ENCODE measurements at regions not wholly inside any gene's neighbourhood (a gene's known extent, or its start where the extent isn't known, plus 50 kb on each side); places are given as distances from the start of the nearest gene placed in this dataset.

DNA sequence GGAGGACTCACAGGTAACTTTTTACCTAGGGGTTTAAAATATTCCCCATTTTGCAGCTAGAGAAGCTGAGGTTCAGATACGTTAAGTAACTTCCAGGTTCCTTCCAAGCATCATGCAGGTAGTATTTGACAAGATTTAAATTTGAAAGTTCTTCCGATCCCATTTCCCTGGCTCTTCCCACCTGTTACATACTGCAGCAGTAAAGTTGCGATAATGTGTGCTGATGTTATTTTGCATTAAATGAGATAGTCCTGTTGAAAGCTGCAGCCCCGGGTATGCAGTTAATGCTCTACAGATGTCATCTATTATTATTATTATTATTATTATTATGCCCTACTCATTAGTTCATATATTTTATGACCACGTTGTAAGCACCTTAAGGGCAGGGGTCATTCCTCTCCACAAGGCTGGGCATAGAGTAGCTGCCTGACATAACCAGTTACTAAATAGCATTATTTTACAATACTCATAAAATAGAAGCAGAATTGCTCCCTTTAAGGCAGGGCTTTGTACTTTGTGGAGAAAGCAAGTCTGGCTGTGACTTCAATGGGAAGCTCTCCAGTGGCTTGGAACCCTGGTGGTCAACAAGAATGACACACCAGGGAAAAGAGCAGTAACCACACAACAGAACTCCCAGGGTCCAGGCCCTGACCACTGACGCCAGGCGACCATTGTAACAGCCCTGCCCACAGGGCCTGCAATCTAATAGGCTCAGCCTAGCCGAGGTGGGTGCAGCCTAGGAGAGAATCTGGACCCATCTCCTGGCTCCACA lies 90.8 kb upstream of the CALM2 start:
- FAIRE-seq (no peak), DNase-seq (ENCODE audit: insufficient read length, low spot score) (no peak)

DNA sequence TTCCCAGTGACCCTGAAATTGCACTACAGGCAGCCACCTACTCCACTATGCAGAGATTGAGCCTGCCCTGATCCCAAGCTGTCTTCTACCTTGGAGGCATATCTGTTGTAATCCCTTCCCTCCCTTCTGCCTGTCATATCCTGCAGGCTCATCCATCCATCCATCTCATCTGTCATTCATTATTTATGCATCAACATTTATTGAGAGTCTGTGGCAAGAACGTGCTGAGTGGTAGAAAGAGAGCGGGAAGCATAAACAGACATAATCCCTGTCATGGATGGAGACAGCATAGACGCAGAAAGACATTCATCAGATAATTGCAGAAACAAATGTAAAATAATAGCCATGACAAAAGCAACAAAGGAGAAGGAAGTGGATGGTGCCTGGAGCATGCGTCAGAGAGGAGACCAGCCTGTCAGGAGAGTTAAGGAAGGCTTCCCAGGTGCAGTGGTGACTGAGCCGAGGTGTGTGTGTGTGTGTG lies 89.5 kb upstream of the CALM2 start:
- FAIRE-seq, result no peak
- no peak for DNase-seq (ENCODE audit: insufficient read length, low spot score)

DNA sequence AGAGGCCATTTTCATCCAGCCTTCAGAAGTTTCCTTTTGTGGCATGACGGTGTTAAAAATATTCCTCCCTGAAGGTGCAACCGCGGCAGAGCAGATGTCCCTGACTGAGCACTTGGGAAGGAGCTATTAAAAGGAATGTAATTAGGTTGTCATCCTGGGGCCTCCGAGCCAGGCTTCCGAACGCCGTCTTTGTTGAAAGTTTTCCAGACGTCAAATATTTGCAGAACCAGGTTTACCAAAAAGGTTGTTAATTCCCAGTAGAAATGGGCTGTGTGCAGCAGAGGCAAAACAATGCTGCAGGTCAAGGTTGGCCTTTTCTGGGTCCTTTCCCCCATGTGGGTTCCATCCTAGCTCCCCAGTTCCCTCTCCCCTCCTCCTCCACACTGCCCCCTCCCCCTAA lies 88.8 kb upstream of the CALM2 start:
- DNase-seq (ENCODE audit: insufficient read length, low spot score), result no peak
- FAIRE-seq, result no peak

DNA sequence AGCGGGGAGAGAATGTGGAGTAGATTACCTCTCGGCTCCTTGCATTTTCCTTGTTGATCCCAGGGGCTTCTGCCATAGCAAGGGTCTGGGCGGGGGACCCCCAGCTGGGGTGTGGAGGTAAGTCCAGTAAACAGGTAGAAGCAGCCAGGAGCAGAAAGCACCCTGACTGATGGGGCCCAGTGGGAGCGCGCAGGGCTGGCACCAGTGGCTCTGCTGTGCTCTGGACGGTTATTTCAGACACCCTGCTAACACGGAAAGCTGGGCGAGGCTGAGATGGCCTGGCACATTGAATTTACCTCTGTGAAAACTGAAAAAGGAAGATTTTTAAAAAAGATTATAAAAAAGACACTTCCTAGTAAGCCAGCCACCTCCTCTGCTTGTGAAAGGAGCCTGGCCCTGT lies 88.4 kb upstream of the CALM2 start:
- FAIRE-seq (no peak), DNase-seq (ENCODE audit: insufficient read length, low spot score) (no peak)

DNA sequence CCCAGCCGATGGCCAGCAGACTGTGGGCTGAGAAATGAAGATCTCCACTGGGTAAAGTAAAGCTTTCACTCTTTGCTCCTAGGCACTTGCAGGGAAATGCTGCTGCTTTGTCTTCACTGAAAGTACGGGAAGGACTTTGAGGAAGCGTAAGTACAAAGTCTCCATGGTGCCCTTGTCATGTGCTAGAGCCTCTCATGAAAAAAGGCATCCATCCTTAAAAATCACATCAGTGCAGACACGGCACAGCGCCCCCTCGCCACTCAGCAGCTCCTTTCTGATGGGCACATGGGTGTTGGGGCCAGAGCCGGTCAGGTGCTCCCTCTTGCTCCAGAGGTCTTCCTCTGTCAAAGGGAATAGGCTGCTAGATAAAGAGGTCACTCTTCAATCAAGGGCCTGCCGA lies 87.8 kb upstream of the CALM2 start:
- DNase-seq (ENCODE audit: insufficient read length, low spot score), result no peak
- no peak for FAIRE-seq

DNA sequence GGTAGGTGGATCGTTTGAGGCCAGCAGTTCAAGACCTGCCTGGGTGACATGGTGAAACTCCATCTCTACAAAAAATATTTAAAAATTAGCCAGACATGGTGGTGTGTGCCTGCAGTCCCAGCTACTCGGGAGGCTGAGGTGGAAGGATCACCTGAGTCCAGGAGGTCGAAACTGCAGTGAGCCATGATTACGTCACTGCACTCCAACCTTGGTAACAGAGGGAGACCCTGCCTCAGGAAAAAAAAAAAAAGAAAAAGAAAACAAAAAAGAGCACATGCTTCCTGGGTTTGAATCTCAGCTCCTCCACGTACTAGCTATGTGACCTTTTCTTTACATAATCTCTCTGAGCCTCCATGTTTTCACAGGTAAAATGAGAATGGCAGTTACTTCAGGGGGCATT lies 86.3 kb upstream of the CALM2 start:
- FAIRE-seq (no peak), DNase-seq (ENCODE audit: insufficient read length, low spot score) (no peak)

DNA sequence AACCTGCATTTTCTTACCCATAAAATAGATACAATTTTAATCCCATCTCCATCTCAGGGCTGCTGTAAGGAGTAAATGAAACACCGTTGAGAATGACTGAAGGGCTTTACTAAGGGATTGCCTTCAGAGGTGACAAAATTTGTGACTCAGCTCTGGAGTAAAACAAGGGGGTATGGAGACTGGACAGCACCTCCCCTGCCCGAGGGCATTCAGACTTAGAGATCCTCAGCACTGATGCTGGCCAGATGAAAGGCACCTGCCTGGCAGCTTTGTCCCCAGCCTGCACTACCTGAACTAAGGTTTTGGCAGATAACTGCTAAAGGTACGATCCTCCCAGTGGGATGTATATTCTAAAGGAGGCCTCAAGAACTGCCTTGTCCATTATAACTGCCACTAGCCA lies 84.7 kb upstream of the CALM2 start:
- DNase-seq (ENCODE audit: insufficient read length, low spot score), result no peak
- FAIRE-seq, result no peak

DNA sequence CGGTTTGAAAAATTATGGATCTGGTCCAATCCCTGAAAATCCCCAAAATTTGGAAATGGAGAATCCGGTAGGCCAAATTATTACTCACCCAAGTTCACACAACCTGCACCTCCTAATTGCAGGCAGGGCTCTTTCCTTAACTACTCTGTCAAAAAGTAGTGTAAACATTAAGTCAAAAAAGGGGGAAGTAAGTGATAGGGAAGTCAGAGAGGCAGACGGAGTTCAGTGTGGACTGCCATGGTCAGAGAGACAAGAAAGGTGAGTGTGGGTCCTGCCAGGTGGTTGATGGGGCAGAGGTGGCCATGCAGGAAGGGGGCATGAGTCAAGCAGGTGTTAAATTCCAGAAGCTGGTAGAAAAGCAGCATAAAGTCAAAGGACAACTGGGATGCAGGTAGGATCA lies 83.5 kb upstream of the CALM2 start:
- DNase-seq (ENCODE audit: insufficient read length, low spot score) (no peak), FAIRE-seq (no peak)

DNA sequence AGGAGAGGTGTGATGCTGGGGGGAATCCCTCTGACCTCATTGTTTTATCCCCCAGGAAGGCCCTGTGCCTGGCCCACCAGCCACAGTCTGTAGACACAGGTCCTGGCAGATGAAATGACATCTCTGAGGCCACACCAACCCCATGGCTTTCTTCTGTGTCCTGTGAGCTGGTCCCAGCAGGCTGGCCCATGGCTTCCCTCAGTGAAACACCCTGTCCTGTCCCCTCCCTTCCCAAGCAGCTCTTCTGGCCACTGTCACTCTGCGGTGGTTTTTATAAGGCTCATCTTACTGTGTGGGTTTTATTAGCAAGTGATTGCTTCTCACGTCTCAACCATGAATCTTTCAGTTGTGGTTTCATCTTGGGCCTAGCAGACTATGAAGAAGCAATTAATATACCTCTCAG lies 81.6 kb upstream of the CALM2 start:
- DNase-seq (ENCODE audit: insufficient read length, low spot score), result no peak
- no peak for FAIRE-seq

DNA sequence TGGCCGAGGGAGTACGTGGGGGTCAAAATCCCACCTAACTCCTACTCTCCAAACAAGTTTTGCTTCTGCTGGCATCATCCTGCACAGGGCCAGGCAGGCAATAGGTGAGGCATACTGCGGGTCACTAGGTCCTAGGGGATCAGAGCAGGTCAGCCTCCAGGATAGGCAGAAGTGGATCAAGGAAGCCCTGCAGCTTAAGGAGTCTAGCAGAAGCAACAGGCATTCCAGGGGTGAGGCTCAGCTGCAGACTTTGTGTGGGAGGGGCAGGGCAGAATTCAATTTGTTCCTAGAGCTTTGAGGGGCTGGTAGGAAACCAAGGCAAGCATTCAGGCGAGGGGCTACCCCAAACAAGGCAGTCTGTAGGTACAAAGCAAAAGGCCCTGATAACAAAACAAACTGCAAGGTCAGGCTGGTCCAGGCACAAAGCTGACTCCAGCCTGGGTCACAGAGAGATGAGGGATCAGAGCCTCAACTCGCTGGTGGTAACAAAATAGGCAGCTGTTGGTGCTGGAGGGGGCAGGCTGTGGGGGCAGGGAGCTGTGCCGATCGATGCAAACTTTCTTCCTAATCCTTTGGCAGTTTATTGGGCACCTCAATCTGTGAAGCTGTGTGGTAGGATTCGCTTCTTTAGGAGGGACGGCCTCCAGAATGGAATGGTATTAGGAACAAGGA lies 80.2 kb upstream of the CALM2 start:
- no peak for DNase-seq (ENCODE audit: insufficient read length, low spot score)
- FAIRE-seq, result no peak

DNA sequence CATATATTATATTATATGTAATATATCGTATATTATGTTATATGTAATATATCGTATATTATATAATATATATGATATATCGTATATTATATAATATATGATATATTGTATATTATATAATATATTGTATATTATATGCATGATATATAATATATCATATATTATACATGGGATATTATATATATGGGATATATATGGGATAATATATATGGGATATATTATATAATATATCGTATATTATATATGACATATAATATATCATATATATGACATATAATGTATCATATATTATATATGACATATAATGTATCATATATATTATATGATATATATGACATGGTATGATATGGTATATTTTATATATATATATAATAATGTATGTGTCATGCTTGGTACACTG lies 79.5 kb upstream of the CALM2 start:
- no peak for FAIRE-seq
- DNase-seq (ENCODE audit: insufficient read length, low spot score), result no peak

DNA sequence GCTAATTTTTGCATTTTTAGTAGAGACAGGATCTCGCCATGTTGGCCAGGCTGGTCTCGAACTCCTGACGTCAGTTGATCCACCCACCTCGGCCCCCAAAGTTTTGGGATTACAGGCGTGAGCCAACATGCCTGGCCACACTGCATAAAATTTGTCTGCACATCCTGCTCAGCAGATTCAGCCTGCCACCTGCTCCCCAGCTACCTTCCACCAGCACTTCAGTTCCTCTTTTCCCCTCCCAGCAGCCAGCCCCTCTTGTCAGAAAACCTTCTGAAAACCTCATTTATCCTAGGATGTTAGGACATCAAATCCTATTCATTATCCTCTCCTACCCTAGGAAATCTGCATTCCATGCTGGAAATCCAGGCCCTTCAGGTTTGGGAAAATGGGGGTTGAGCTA lies 78.2 kb upstream of the CALM2 start:
- DNase-seq (ENCODE audit: insufficient read length, low spot score), result no peak
- FAIRE-seq, result no peak

DNA sequence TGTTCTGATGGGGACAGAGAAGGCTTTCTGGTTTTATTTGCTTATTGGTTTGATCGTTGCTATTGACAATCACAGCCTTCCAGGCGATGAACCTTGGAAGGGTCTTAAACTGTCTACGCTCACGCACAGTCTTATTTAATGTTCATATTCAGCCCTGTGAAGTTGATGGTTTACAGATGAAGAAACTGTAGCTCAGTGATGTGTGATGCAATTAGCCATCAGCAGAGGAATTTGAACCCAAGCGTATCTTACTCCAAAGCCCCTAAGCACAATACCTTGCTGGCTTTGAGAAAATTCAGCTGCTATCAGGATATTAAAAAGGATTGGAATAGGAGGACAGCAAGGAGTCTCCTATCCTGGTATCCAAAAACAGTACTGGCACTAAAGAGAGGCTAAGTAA lies 77.1 kb upstream of the CALM2 start:
- DNase-seq (ENCODE audit: insufficient read length, low spot score), result no peak
- FAIRE-seq, result no peak

DNA sequence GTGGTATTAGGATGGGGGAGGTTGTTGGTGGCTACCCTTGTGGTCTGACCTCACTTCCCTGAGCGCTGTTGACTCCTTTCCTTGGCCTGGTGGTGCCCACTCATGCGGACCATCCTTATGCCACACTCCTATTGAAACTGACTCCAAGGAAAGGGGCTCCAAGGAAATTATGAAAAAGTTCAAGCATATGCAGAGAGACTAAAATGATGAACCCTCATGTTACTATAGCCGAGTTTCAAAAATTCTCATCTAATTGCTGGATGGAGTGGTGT lies 75.0 kb upstream of the CALM2 start:
- no peak for FAIRE-seq
- no peak for DNase-seq (ENCODE audit: insufficient read length, low spot score)

DNA sequence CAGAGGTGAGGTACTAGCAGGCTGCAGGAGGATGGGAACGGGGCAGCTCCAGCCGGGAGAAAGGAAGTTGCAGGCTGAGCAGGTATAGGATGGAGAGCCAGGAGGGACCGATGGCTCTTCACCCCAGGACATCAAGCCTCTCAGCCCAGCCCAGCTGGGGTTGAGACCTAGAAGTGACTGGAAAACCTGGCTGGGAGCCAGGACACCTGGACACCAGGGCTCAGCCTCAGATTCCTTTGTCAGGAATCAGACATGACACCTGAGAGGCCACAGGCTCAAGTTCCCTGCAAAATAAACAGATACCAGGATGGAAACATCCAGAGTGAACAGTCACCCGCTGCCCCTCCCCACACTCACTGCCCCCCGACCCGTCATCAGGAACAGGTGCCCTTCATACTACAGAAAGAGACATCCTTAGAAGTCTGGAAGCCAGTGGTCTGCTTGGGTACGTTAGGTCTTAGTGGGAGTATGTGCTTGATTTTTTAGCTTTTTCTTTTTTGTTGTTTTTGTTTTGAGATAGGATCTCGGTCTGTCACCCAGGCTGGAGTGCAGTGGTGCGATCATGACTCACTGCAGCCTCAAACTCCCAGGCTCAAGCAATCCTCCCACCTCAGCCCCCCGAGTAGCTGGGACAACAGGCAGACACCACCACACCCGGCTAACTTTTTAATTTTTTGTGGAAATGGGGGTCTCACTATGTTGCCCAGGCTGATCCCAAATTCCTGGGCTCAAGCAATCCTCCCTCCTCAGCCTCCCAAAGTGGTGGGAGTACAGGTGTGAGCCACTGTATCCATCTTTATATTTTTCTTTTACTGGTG lies 74.5 kb upstream of the CALM2 start:
- FAIRE-seq (no peak), DNase-seq (ENCODE audit: insufficient read length, low spot score) (no peak)

DNA sequence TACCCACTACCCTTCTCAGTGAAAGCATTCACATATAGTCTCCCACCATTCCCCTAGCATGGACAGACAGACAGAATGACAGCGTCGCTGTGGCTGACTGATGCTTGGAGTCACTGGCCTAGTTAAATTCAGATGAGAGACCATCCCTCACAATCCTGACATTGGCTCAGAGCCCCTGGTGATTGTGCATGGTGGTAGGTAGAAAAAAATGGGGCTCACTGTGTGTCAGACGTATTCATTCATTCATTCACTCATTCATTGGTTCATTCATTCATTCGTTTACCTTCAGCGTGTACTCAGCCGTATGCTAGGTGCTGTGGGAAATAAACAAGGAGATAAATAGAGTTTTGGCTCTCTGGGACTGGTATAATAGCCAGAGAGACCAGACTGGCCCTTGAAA lies 73.6 kb upstream of the CALM2 start:
- FAIRE-seq (peak; percentile 54), DNase-seq (ENCODE audit: insufficient read length, low spot score) (no peak)

DNA sequence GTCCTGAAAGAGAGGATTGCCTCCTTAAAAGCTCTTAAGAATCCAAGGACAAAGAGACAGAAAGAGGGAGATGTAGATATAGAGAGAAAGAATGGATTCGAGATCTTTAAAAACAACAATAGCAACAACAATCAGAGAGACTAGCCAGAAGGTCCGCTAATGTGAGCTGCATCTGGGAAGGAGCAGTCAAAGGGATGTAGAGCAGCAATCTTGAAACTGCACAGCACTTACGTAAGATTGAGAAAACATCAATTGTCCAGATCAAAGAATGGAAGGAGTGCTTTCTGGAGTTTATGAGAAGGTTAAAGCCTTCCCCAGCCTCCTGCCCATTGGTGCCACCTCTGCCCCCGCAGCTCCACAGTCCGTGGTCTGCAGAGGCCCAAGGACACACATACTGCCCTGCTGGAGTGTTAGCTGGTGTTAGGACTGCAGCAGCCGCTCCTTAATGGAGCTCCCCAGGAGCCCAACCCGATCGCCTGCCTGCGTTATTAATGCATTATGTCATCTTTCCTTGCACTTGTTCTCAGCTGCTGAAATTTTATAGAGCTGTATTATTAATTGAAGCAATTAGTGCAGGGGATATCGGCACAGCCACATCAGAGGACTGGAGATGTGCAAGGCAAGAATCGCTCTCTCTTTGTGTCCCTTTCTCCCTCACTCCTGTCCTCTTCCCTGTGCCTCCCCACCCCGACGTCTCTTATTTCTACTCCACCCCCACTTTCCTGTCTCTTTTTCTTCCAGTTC lies 73.0 kb upstream of the CALM2 start:
- FAIRE-seq (no peak), DNase-seq (ENCODE audit: insufficient read length, low spot score) (no peak)

DNA sequence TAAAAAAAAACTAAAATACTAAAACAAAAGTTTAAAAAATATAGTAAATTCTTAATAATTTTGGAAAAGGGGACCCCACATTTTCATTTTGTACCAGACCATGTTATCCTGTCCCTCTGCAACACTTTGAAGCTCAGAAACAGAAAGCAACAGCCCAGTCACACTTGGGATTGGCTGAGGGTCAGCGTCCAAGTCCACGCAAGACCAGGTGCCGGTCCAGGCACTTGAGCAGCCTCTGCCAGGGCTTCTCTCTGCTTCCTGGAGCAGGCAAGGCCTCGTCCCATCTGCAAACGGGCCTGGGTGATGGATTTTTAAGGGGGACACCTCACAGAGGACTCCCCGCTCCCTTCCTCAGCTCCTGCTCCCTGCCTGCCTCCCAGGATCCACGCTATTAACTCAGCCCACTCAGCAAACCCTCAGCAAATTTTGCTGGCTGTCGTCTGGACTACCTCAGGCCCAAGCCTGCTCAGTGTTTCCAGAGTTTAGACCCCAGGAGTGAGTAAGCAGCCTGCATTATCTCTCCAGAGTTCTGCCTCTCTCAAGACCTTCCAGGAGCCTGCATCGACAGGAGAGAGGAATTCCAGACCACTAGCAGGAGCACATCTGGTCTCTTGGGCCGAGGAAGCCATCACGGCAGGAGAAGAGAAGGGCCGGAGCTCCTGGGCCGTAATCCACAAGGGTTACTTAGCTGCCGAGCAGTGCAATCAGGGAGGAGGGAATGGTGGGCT lies 67.4 kb upstream of the CALM2 start:
- no peak for DNase-seq (ENCODE audit: insufficient read length, low spot score)
- FAIRE-seq, result no peak

DNA sequence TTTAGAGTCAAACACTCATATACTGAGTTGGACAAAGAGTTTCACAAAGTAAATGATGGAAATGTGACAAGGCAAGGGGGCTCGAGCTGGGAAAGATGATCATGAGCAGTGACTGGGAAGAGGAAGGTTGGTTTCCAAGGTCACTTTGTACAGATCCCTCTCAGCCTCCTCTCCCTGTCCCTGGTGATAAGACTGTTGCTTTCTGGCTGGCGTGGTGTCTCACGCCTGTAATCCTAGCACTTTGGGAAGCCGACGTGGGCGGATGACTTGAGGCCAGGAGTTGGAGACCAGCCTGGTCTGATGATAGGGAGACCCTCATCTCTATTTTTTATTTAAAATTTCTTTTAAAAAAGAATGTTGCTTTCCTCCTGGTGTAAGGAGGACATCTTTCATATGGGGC lies 65.4 kb upstream of the CALM2 start:
- no peak for FAIRE-seq

DNA sequence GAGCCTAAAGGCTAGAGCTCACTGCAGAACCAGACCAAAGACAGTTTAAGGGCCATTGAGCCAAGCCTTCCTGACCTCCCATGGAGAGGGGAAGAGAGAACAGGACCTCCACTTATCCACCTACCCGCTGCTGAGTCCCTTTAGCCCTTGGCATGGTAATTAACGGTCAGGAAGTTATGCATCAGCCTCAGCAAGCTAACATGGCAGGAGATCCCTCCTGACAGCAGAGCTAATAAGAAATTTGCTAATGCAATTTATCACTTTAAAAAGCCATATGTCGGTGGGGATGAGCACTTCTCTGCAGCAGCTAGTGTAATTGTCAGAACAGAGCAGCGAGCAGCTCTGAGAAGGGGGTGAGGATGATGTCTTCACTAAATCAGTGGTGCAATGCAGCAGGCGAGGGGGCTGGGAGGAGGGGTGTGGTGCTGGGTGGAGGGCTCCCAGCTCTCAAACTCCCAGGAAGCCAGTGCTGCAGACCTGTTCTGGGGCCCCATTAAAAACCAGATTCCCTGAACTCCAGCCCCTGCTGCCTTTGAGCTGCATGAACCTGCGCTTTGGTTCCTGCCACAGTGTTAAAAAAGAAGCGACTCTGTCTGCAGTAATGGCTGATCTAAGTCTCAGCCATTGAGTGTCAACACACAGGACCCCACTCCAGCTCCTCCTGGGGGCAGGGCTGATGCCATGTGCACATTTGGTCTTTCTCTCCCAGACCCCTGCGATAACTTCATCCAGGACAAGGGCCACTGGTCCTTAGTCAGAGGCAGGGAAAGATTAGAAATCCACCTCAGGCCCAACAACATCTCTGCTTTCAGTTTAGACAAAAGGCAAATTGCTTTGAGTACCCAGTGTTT lies 63.0 kb upstream of the CALM2 start:
- DNase-seq (ENCODE audit: insufficient read length, low spot score), result no peak
- FAIRE-seq, result no peak

More for the DNA sequence above, 65.4 kb upstream of the CALM2 start:
- no peak for DNase-seq (ENCODE audit: insufficient read length, low spot score)
